Inflammatory macrophage (primary cell): ENCODE measurements at regions not wholly inside any gene's neighbourhood (a gene's known extent, or its start where the extent isn't known, plus 50 kb on each side); places are given as distances from the start of the nearest gene placed in this dataset.
"Not testable (repeated sequence)": the region's sequence is repeated elsewhere in the genome, so short reads cannot be mapped to it uniquely, and the experiment has no call there.

Experiments
- DNase-seq, 2 donors: peaks; one replicate each; pipeline ENCODE4 v3.0.0-alpha.2; 2020 to 2022

GRCh38 chr10:2049560-2049959 lies 312.2 kb upstream of the ADARB2 start:
- no peak for DNase-seq

- DNase-seq: no peak
Measured at GRCh38 chr10:2048337-2048973, 311.1 kb upstream of the ADARB2 start.

GRCh38 chr10:2047679-2048078 lies 310.4 kb upstream of the ADARB2 start:
- no peak for DNase-seq

- no peak for DNase-seq
Measured at GRCh38 chr10:2043379-2043778, 306.1 kb upstream of the ADARB2 start.

- no peak for DNase-seq
Measured at GRCh38 chr10:2038036-2038435, 300.7 kb upstream of the ADARB2 start.

- no peak for DNase-seq
Measured at GRCh38 chr10:2037246-2037645, 299.9 kb upstream of the ADARB2 start.

GRCh38 chr10:2036209-2036608 lies 298.9 kb upstream of the ADARB2 start:
- no peak for DNase-seq

- DNase-seq: no peak
Measured at GRCh38 chr10:2030046-2030445, 292.7 kb upstream of the ADARB2 start.

GRCh38 chr10:2026936-2027335 lies 289.6 kb upstream of the ADARB2 start:
- DNase-seq: no peak

- not testable (repeated sequence) for DNase-seq
Measured at GRCh38 chr10:2024750-2025149, 287.4 kb upstream of the ADARB2 start.

- DNase-seq: no peak
Measured at GRCh38 chr10:2023687-2024086, 286.4 kb upstream of the ADARB2 start.

GRCh38 chr10:2022401-2022800 lies 285.1 kb upstream of the ADARB2 start:
- peak in 1 of 2 donors; percentile 13 for DNase-seq

- peak; percentile 49 to 55 for DNase-seq
Measured at GRCh38 chr10:2020836-2021235, 283.5 kb upstream of the ADARB2 start.

- DNase-seq: no peak
Measured at GRCh38 chr10:2019803-2020202, 282.5 kb upstream of the ADARB2 start.

- DNase-seq: no peak
Measured at GRCh38 chr10:2019281-2019680, 282.0 kb upstream of the ADARB2 start.

GRCh38 chr10:2014541-2014940 lies 277.2 kb upstream of the ADARB2 start:
- DNase-seq: no peak

- no peak for DNase-seq
Measured at GRCh38 chr10:2012209-2012608, 274.9 kb upstream of the ADARB2 start.

GRCh38 chr10:2011106-2011716 lies 273.9 kb upstream of the ADARB2 start:
- no peak for DNase-seq

- no peak for DNase-seq
Measured at GRCh38 chr10:2005546-2005945, 268.2 kb upstream of the ADARB2 start.

GRCh38 chr10:1992930-1993329 lies 255.6 kb upstream of the ADARB2 start:
- DNase-seq: no peak

- DNase-seq: no peak
Measured at GRCh38 chr10:1989090-1989489, 251.8 kb upstream of the ADARB2 start.

- no peak for DNase-seq
Measured at GRCh38 chr10:1981976-1982375, 244.7 kb upstream of the ADARB2 start.

GRCh38 chr10:1980459-1980858 lies 243.1 kb upstream of the ADARB2 start:
- no peak for DNase-seq

- DNase-seq: no peak
Measured at GRCh38 chr10:1978584-1978983, 241.3 kb upstream of the ADARB2 start.

- DNase-seq: no peak
Measured at GRCh38 chr10:1977461-1977860, 240.1 kb upstream of the ADARB2 start.
